HCT116 (cell line): ENCODE measurements at regions not wholly inside any gene's neighbourhood (a gene's known extent, or its start where the extent isn't known, plus 50 kb on each side); places are given as distances from the start of the nearest gene placed in this dataset.

Experiments
- ATAC-seq: fragments of 200-7000 bp; cut with Tn5 transposase; 2 replicates; pipeline ENCODE4 v1.9.1; 2020; ENCODE audit warnings: mild to moderate bottlenecking, moderate library complexity
- BruUV-seq: library from RNA; stranded (reverse); fragments of 400-500 nt; replicated peaks from 2 replicates; lab custom pipeline; 2021; lab: Mats Ljungman, UMichigan
- CTCF ChIA-PET: fragments of 300-600 bp; sonication (Branson Sonifier 250); formaldehyde crosslinking; loops from one replicate; lab custom pipeline; 2021; ENCODE audit warnings: antibody characterized with exemption; lab: Charles Lee
- POLR2A ChIA-PET: fragments of 300-600, 350-600 bp; sonication (Branson Sonifier 250); formaldehyde crosslinking; loops from one replicate; lab custom pipeline; 2021; ENCODE audit warnings: antibody characterized with exemption; lab: Charles Lee
- RAD21 ChIA-PET, 2 experiments: fragments of 300-600 bp; sonication (Branson Sonifier 250); formaldehyde crosslinking; loops; one replicate each; lab custom pipeline; 2023; ENCODE audit warnings: low total read pairs in 2 of 2; ENCODE audit not compliant: uncharacterized antibody in 2 of 2, unreplicated experiment in 2 of 2, low non-redundant PET in 1 of 2; lab: Charles Lee
- DNase-seq: peaks from one replicate; pipeline ENCODE4 v3.0.0-alpha.2; 2010; ENCODE audit warnings: low read depth, low spot score
- H2AFZ ChIP-seq: fragments of 200-600 bp; shearing (Covaris generic), sonication (generic); 2 replicates; pipeline ENCODE4 v1.6.1; 2017; ENCODE audit warnings: low read depth, mixed run types, mixed read lengths, antibody characterized with exemption, low read length; ENCODE audit not compliant: poor library complexity, severe bottlenecking
- H3K27ac ChIP-seq: 2 replicates; pipeline ENCODE4 v1.5.1; 2012; ENCODE audit warnings: low read depth, low read length
- H3K27me3 ChIP-seq: fragments of 200-600 bp; sonication (generic); 2 replicates; pipeline ENCODE4 v1.6.1; 2016; ENCODE audit warnings: mixed run types, low read length, mixed read lengths; ENCODE audit not compliant: insufficient read depth
- H3K36me3 ChIP-seq, 2 experiments: fragments of 200-500 bp in 1 of 2; fragments of 200-600 bp in 1 of 2; sonication (Bioruptor generic) in 1 of 2; sonication (generic) in 1 of 2; 2 replicates each; pipeline versions ENCODE4 v1.5.1 to v1.6.1; 2014 to 2016; ENCODE audit warnings: low read length in 2 of 2, inconsistent platforms in 1 of 2, mixed read lengths in 1 of 2, mixed run types in 1 of 2; ENCODE audit not compliant: insufficient read depth in 2 of 2, control insufficient read depth in 1 of 2
- H3K4me1 ChIP-seq, 2 experiments: fragments of 200-600 bp in 1 of 2; sonication (generic) in 1 of 2; 2 replicates each; pipeline versions ENCODE4 v1.5.1 to v1.6.1; 2012 to 2017; ENCODE audit warnings: low read length in 2 of 2, inconsistent platforms in 1 of 2, mild to moderate bottlenecking in 1 of 2, mixed read lengths in 1 of 2, mixed run types in 1 of 2, moderate library complexity in 1 of 2; ENCODE audit not compliant: insufficient read depth in 2 of 2, control insufficient read depth in 1 of 2
- H3K4me2 ChIP-seq: fragments of 200-600 bp; sonication (generic); 2 replicates; pipeline ENCODE4 v1.6.1; 2017; ENCODE audit warnings: mixed run types, low read length, mixed read lengths
- H3K4me3 ChIP-seq, 2 experiments: fragments of 200-600 bp in 1 of 2; sonication (generic) in 1 of 2; replicated peaks in 1 of 2; 2 replicates each; pipeline ENCODE4 v1.5.1; 2011 to 2016; ENCODE audit warnings: low read length in 2 of 2, control low read depth in 1 of 2, low read depth in 1 of 2, mild to moderate bottlenecking in 1 of 2, mixed read lengths in 1 of 2, mixed run types in 1 of 2
- H3K79me2 ChIP-seq: fragments of 200-600 bp; sonication (generic); 2 replicates; pipeline ENCODE4 v1.6.1; 2017; ENCODE audit warnings: mild to moderate bottlenecking, mixed run types, low read length, moderate library complexity, mixed read lengths; ENCODE audit not compliant: insufficient read depth
- H3K9ac ChIP-seq: fragments of 200-600 bp; sonication (generic); 2 replicates; pipeline ENCODE4 v1.6.1; 2016; ENCODE audit warnings: low read length, mixed read lengths
- H3K9me2 ChIP-seq: fragments of 200-600 bp; sonication (generic), shearing (Covaris generic); 2 replicates; pipeline ENCODE4 v1.6.1; 2017; ENCODE audit warnings: mixed run types, mild to moderate bottlenecking, moderate library complexity; ENCODE audit not compliant: insufficient read depth
- H3K9me3 ChIP-seq, 2 experiments: fragments of 200-500 bp in 1 of 2; fragments of 200-600 bp in 1 of 2; sonication (Bioruptor generic) in 1 of 2; sonication (generic) in 1 of 2; 2 replicates each; pipeline ENCODE4 v1.6.1; 2014 to 2017; ENCODE audit warnings: low read length in 2 of 2, mixed read lengths in 2 of 2, inconsistent platforms in 1 of 2, low read depth in 1 of 2, mild to moderate bottlenecking in 1 of 2, mixed run types in 1 of 2, moderate library complexity in 1 of 2; ENCODE audit not compliant: control insufficient read depth in 1 of 2, insufficient read depth in 1 of 2
- H4K20me1 ChIP-seq: fragments of 200-600 bp; sonication (generic), shearing (Covaris generic); 2 replicates; pipeline ENCODE4 v1.6.1; 2017; ENCODE audit warnings: mixed run types, mild to moderate bottlenecking, moderate library complexity; ENCODE audit not compliant: insufficient read depth
- CEBPB ChIP-seq: IDR thresholded peaks from 2 replicates; pipeline ENCODE4 v1.6.1; 2012; ENCODE audit warnings: low read depth
- CTCF ChIP-seq, 3 experiments: fragments of 200-600 bp in 1 of 3; sonication (generic) in 1 of 3; IDR thresholded peaks in 2 of 3; conservative IDR thresholded peaks in 1 of 3; 2 replicates each; pipeline ENCODE4 v1.5.1; 2012 to 2017; ENCODE audit warnings: low read depth in 2 of 3, low read length in 2 of 3, antibody characterized with exemption in 1 of 3, borderline replicate concordance in 1 of 3, control low read depth in 1 of 3, mild to moderate bottlenecking in 1 of 3, mixed read lengths in 1 of 3, mixed run types in 1 of 3, moderate library complexity in 1 of 3; ENCODE audit not compliant: insufficient read depth in 1 of 3
- EGR1 ChIP-seq: IDR thresholded peaks from 2 replicates; pipeline ENCODE4 v1.6.1; 2012; ENCODE audit warnings: low read depth
- ELF1 ChIP-seq: IDR thresholded peaks from 2 replicates; pipeline ENCODE4 v1.6.1; 2012; ENCODE audit warnings: low read depth, borderline replicate concordance
- EZH2 ChIP-seq: fragments of 200-600 bp; sonication (generic); IDR thresholded peaks from 2 replicates; pipeline ENCODE4 v1.6.1; 2017; ENCODE audit warnings: antibody characterized with exemption, mixed run types
- FOSL1 ChIP-seq: IDR thresholded peaks from 2 replicates; pipeline ENCODE4 v1.6.1; 2012; ENCODE audit warnings: low read depth
- MAX ChIP-seq: IDR thresholded peaks from 2 replicates; pipeline ENCODE4 v1.6.1; 2012
- POLR2A ChIP-seq: IDR thresholded peaks from 2 replicates; pipeline ENCODE4 v1.7.0; 2011; ENCODE audit warnings: borderline replicate concordance; ENCODE audit not compliant: insufficient read depth, insufficient read length; ENCODE audit errors: extremely low read depth
- REST ChIP-seq: IDR thresholded peaks from 2 replicates; pipeline ENCODE4 v1.6.1; 2012; ENCODE audit warnings: low read depth
- SIN3A ChIP-seq: IDR thresholded peaks from 2 replicates; pipeline ENCODE4 v1.6.1; 2012; ENCODE audit warnings: low read depth
- SRF ChIP-seq: IDR thresholded peaks from 2 replicates; pipeline ENCODE4 v1.6.1; 2012; ENCODE audit warnings: low read depth
- YY1 ChIP-seq: IDR thresholded peaks from 2 replicates; pipeline ENCODE4 v1.6.1; 2011; ENCODE audit warnings: low read length, low read depth, moderate library complexity, mild to moderate bottlenecking; ENCODE audit not compliant: insufficient replicate concordance; ENCODE audit errors: extremely low read depth
- ZFX ChIP-seq: fragments of 450-650 bp; IDR thresholded peaks from 2 replicates; pipeline ENCODE4 v1.6.1; 2017
- intact Hi-C: fragments of 100-400 bp; cut with micrococcal nuclease; formaldehyde crosslinking; loops from 2 replicates; pipeline ENCODE4 v1.10.0; 2022

GRCh38 chr12:131505561-131505960 is 205.3 kb upstream of the SFSWAP start:
- no peaks in the 10 kb centered on the region for H3K36me3 ChIP-seq
- RAD21 ChIA-PET: no interaction called here
- ATAC-seq (no peak), DNase-seq (no peak)
- no peak overlapping the region for H3K9ac ChIP-seq
- CTCF ChIA-PET: no interaction called here
- H3K27ac ChIP-seq: no peak overlapping the region
- TF ChIP-seq SRF: no peak
- no peak for TF ChIP-seq EGR1
- TF ChIP-seq ZFX: no peak
- TF ChIP-seq ELF1: no peak
- no peak for TF ChIP-seq CTCF (IDR thresholded peaks at IDR 0.05 in 2 of 3, conservative IDR thresholded peaks at IDR 0.05 in 1 of 3; ENCODE audit: borderline replicate concordance in 1 of 3, insufficient read depth in 1 of 3, low read depth in 2 of 3, low read length in 2 of 3)
- TF ChIP-seq EZH2: no peak
- TF ChIP-seq FOSL1: no peak
- TF ChIP-seq REST: no peak
- TF ChIP-seq CEBPB: no peak
- no peak for TF ChIP-seq SIN3A
- TF ChIP-seq YY1: no peak
- no peak for TF ChIP-seq MAX
- no peak for TF ChIP-seq POLR2A
- H3K27me3 ChIP-seq: peaks cover 18% of the 10 kb centered on the region
- H3K79me2 ChIP-seq: no peaks in the 10 kb centered on the region
- H4K20me1 ChIP-seq: no peaks in the 10 kb centered on the region
- H3K4me2 ChIP-seq: no peak overlapping the region
- no peaks in the 10 kb centered on the region for H3K4me1 ChIP-seq
- intact Hi-C loops: no loop called here
- H3K4me3 ChIP-seq: no peak overlapping the region
- H3K9me2 ChIP-seq: no peaks in the 10 kb centered on the region
- no peaks in the 10 kb centered on the region for H3K9me3 ChIP-seq
- H2AFZ ChIP-seq: no peak overlapping the region
- BruUV-seq: no TSS peak
- POLR2A ChIA-PET: no interaction called here
